GM19372 (cell line): ENCODE measurements at regions not wholly inside any gene's neighbourhood (a gene's known extent, or its start where the extent isn't known, plus 50 kb on each side); places are given as distances from the start of the nearest gene placed in this dataset.

ENCODE experiments used
- ATAC-seq: cut with Tn5 transposase; IDR thresholded peaks from one replicate; pipeline ENCODE4 v1.9.1; 2021; ENCODE audit warnings: mild to moderate bottlenecking, low read depth, moderate library complexity; ENCODE audit not compliant: unreplicated experiment

DNA sequence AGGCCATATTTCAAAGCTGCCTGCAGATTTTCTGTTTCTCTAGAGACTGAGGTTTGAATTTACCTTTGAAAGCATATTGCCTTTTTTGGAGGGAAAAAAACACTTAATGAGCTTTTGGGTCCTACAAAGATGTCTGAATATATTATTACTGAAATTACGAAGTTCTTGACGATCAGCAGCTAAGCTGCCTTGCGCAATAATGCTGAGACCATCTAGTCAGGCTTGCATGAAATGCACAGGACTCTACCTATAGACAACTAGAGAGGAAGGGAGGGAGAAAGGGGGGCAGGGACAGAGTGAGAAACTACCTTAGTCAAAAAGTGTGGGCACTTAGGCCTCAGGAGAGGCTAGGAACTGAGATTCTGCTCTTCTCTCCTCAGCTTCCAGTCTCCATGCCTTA, 175.9 kb upstream of the KIF2A start:
- ATAC-seq: no peak

DNA sequence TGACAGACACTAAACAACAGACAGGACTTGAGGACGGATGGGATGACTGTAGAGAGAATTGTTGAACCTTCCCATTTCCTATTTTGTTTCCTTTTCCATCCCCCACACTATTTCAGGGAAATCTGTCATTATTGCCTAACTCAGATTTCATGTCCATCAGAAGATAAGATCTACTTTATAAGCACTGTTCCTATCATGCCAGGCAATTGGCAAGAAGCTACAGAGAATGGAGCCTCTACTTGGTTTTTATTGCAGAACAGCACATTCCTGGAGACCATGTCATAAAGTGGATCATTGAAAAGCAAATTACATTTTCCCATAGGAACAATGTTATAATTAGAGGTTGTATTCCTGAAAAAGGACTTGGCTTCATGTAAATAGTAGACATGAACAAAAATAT, 173.7 kb upstream of the KIF2A start:
- no peak for ATAC-seq

DNA sequence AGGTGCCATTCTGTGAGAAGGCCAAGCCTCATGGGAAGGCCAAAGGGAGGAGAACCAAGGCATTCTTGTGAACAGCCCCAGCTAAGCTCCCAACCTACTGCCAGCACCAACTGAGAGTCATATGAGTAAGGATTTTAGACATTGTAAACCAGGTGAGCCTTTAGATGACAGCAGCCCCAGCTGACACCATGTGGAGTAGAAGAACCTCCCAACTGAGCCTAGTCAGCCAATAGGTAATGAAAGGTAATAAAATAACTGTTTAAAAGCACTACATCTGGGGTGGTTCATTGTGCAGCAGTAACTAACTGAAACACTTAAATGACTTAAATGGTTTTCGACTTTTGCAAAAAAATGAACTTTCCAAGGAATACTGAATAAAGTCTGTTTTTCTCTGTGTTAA, 172.6 kb upstream of the KIF2A start:
- ATAC-seq: no peak

DNA sequence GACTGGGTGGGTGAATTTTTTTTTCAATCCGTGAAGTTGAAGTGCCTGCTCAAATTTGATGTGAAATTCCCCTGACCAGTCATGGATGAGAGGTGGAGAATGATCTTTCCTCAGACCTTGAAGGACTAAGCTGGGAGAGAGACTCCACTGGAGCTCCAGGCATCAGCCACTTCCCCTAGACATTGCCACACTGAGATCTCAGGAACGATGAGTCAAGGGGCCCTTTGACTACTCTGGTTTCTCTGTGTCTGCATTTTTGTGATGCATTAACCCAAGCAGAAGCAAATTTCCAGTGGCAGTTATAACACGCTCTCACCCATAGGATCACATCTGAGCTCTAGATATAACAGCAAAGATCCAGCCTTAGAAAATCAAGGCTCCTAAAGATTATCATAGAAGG, 171.2 kb upstream of the KIF2A start:
- ATAC-seq: no peak

DNA sequence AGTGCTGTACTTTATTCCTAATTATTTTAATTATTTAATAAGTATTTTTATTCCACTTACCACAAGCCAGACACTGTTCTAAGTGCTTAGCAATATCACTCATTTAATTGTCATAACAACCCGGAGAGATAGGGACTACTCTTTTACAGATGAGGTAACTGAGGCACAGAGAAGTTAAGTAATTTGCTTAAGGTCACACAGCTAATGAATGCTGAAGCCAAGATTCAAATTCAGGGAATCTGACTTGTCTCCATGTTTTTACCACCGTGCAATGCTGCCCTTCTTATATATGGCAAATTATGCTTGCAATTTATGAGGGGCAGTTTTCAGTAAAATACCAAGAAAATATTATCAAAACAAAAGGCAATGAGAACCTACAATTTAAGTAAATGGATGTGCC, 168.4 kb upstream of the KIF2A start:
- no peak for ATAC-seq

DNA sequence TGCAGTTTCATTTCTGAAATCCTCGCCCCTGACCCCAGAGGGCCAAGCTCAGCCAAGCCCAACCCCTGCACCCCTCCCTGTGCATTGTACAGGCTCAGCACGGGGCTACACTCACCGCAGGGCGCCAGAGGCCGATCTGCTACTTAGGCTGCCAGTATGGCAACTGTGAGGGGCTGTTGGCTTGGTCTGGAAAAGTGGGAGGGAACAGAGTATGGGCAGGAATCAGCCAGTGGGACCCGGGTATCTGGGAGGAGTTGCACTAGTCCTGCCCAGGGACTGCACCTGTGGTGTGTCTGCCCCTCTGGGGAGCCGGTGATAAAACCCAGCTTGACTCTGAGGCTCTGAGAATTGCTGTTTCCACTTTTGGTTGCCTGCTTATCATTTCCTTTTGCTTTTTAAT, 167.4 kb upstream of the KIF2A start:
- ATAC-seq: no peak

DNA sequence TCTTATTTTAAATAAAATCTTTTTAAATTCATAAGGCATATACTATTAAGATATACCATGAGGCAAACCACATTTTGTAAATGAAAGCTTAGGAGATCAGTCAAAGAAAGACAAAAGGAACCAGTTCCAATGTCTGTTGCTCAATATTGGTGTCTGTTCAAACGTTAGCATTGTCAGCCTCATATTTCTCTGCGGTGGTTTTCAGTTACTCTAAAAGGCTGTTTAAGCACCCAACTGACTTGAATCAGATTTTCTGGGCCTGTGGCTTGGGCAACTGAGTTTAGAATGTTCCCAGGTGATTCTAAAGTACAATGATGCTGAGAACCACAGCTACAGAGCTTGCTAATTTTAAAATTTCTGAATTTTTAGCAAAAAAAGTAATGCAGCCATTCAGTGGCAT, 166.3 kb upstream of the KIF2A start:
- no peak for ATAC-seq

DNA sequence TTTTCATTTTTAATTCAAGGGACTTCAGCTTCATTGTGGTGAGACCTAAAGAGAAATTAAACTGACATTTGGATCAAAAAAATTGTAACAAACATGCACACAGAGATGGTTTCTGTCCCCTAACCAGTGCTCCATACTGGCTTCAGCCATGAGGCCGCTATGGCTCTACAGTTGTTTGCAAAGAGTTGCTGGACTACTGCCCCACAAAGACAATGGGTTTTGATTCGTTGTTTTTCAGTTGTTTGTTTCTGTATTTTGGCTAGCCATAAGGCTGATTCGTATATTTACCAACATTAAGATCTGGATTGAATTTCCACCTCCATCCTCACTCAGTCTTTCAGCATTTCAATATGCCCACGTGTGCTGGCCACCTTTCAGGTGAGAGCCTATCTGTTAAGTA, 163.7 kb upstream of the KIF2A start:
- no peak for ATAC-seq

DNA sequence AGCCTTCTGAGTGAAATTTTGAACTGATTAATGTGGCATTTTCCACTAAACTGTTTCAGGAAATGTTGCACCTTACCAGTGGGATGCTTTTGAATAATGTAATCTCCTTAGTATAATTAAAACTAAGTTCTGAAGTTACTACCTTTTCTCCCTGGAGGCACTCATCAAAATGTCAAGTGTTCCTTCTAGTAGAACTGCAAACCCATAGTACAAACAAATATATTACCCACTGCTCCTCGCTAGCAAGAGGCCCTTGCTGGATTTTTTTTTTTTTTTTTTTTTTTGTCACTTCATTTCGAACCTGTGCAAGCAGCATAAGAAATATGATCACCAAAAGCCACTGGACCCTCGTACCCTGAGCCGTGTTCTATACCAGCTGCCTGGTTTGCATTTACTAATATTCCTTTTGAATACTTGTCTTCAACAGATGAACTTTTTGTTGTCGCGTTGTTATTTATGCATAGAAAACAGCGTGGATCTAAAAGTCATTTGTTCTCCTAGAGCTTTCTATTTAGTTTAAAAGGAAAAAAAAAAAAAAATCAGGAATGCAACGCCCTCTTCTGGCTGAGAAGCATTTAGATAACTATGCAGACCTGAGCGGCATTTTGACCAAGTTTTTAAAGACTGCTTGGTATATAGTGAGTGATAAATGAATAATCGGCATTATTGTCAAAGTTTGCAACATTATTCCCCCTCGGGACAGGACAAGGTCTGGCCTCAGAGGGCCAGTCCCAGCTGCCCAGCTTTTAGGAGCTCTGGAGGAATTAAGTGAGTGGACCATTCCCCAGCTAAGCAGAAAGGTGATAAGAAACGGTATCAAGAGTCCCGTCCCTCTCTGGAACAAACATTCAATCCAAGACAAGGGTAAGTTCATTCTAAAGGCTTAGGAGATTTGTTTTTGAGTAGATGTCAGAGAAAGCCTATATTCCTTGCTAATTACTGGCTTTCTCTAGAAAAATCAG, 162.5 kb upstream of the KIF2A start:
- ATAC-seq: no peak

DNA sequence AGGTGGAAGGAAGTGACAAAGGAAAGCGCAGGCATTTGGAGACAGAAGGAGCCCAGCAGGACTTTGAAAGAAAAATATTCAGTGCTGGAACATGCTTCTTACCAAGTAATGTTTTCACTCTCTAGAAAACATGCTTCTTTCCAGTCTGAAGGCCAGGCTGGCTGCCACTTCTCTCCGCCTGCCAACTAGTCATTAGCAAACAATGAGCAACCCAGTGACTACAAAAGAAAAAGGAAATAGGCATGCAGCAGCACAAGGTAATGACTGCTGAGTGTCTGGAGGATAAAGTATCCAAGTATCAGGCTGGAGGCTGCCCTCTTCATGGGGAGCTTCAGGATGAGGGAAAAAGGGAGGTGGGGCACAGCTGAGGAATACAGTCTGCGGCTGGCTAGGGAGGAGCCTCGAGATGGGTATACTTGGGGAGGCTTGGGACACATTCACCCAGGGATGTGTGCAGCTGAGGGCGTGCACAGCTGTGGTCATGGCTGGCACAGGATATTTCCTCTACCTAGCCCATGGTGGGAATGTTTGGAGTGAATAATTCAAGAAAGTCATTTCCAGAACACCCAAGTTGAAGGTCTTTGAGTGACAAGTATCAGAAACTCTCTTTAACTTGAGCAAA, 161.5 kb upstream of the KIF2A start:
- no peak for ATAC-seq

DNA sequence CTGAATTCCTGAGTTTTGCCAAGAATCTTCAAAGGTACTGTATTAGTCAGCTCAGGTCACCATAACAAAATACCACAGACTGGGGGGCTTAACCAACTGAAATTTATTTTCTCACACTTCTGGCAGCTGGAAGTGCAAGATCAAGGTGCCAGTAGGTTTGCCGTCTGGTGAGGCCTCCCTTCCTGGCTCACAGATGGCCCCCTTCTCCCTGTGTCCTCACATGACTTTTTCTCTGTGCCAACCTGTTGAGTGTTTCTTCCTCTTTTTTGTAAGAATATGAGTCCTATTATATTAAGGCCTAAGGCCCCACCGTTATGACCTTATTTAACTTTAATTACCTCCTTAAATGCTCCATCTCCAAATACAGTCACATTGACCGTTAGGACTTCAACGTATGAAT, 156.1 kb upstream of the KIF2A start:
- ATAC-seq: no peak

DNA sequence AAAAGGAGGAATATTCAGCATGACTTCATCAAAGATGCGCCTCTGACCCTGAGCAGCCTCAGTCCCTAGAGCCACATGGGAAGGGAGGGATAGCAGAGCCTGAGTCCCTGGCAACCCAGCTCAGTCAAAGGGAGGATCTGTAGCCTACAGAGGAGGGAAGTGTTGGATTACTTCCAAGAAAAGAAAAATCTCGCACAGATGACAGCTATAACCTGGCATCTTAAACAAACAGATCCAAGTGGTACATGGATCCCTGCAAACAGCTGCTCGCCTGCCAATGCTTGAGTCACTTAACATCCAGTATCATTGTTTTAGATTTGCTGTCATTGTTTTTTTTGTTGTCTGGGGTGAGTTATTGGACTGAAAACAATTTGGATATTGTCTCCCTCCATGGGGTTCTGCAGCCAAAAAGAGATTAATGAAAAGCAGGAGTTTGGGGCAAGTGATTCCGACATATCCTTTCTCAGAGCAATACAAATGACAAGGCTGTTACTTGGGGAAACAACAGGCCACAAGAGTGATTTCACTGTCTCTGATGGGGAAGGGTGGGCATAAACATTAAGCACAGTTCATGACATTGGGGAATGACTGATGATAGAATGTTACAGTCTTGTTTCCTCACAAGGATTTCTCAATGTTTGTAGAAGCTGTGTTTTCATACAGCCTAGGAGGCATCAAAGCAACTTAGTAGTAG, 153.5 kb upstream of the KIF2A start:
- no peak for ATAC-seq

DNA sequence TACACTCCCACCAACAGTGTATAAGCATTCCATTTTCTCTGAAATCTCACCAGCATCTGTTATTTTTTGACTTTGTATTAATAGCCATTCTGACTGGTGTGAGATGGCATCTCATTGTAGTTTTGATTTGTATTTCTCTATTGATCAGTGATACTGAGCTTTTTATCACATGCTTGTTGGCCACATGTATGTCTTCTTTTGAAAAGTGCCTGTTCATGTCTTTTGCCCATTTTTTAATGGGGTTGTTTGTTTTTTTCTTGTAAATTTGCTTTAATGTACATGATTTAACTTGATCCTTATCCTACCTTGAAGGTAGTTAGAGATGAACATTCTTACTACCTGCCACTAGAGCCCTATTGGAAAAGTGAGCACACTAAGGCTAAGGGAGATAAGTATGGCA, 151.2 kb upstream of the KIF2A start:
- ATAC-seq: no peak

DNA sequence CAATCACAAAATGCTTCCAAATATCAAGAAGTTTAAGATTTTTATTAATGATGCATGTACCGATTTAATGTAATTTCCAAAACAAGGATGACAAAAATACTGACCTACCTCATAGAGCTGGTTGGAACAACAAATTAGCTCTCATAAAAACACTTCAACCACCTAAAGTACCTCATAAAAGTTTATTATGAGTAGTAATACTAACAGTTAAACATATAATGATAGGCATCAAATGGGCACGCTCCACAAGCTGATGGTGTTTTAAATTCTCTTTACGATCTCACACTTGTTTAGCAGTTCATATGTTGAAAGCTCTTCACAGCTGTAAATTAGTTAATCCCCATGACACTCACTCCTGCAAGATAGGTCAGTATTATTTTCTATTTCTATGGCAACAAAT, 150.0 kb upstream of the KIF2A start:
- ATAC-seq: no peak

DNA sequence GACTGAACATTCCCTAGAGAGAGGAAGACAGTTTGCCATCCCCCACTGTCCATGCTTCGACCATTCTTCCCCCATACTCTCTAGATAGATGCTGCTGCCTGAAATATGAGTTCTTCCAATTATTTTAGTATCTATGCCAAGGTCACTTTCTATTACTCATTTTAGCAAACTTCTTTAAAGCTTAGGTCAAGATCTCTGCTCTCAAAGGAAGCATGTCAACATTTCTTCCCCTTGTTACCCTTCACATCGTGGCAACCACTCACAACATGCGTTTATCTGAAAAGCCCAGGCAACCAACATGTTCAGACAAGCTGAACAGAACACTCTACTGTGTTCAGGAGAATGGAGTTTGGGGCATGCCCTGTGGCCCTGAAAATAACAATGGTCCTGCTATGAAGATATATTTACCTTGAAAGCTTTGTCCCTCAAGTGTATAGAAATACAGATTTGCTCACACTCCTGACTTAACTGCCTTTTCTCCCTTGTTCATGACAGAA, 138.4 kb upstream of the KIF2A start:
- ATAC-seq: no peak

DNA sequence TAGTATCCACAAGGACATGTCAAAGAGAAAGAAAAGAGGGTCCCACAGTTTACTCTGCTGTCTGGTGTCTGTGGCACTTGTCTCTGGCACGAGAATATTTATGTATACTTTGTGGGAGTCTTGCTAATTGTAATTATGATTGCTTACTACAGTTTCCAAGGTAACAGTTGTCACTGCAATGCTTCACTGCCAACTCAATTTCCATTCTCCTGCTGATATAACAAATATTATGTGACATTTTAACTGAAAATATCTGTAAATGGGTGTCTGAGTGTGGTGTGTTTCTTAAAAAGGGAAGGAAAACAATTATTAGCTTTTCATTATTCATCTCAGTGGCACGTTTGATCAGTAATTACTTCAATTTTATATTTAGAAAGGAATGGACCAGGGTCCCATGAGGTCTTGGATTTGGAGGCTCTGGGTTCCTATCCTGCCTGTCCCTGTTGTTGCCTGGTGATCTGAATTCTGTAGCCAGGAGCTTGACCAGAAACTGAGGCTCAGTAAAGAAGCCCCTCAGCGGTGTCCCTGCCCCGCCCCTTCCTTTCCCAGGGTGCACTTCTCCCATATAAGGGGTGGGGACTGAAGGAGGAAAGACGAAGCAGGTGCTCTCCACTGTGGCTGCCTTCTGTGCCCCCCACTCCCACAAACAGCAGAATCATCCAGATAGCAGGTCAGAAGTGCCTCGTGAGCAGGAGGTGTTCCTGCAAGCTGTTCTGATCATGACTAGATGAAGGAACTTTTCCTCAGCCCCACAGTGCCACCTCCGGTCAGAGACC, 137.3 kb upstream of the KIF2A start:
- no peak for ATAC-seq

DNA sequence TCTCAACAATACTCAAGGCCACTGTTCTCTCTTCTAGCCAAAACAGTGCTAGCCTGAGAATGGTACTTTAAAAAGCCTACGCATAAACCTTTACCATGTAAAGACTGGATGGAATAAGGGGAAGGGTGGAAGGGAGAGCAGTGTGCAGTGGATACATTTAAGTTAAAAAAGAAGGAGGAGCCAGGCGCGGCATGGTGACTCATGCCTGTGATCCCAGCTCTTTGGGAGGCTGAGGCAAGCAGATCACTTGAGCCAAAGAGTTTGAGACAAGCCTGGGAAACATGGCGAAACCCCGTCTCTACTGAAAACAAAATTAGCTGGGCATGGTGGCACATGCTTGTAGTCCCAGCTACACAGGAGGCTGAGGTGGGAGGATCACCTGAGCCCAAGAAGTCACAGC, 127.7 kb upstream of the KIF2A start:
- no peak for ATAC-seq

DNA sequence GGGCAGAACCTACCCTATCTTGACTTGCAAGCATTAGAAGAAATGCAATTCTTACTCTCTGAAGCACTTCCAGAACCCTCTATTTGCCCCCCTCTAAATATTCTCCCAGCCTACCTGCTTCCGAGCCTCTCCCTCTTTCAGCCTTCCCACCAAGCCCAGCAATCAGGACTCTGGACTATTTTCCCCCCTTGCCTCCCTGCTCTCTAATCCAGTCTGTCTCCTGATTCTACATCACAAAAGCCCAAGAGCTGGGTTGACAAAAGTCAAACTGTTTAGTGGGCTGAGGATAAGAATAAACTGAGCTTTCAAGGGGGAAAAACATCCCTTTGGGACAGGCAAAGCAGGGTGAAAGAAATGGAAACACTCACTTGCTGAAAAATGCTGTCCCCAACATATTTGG, 123.2 kb upstream of the KIF2A start:
- no peak for ATAC-seq

DNA sequence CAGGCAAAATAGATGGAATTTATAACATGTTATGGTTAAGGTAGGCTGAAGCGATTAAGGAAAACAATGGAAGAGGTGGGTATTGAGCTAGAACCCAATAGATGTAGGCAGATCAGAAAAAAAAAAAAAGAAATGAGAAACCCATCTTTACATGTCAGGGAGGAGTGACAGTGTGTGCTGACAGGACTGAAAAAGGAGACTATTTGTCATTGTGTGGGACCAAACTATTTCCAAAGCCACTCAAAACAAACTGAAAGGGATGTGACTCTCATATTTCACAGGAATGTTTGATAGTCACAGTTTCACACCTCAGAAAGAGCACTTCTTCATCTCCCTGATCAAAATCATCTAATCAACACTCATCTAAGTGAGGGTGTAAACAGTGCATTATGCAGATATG, 122.3 kb upstream of the KIF2A start:
- ATAC-seq: no peak

DNA sequence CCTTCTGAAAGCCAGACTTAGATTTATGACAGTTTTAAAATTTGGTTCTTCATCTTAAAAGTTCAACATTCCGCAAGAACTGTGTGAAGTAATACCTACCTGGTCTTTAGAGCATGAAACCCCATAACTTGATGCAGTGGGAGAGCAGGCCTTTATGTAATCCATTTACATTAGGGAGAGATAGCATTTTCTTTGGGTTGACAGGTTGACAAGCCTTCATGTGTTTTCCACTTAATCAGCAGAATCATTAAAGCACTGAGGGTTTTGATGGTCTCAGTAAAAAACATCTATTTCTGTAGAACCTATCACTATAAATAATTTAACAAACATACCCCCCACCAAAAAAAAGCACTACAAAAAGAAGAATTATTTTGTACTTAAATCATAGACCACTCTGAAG, 121.6 kb upstream of the KIF2A start:
- ATAC-seq: no peak

DNA sequence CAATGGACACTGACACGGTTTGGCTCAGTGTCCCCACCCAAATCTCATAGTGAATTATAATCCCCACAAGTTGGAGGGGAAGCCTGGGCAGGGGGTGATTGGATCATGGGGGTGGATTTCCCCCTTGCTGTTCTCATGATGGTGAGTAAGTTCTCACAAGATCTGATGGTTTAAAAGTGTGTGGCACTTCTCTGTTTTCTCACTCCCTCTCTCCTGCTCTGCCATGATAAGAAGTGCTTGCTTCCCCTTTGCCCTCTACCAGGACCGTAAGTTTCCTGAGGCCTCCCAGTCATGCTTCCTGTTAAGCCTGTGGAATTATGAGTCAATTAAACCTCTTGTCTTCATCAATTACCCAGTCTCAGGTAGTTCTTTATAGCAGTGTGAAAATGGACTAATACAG, 115.8 kb upstream of the KIF2A start:
- ATAC-seq: no peak
